Smooth muscle cell (in vitro differentiated cells): ENCODE measurements at regions not wholly inside any gene's neighbourhood (a gene's known extent, or its start where the extent isn't known, plus 50 kb on each side); places are given as distances from the start of the nearest gene placed in this dataset.

Experiments used
- DNase-seq: peaks from one replicate; lab custom pipeline; 2025; ENCODE audit not compliant: unreplicated experiment; lab: John Stamatoyannopoulos, UW
- H2AFZ ChIP-seq: fragments of 200-600 bp; sonication (generic); 2 replicates; pipeline ENCODE4 v1.6.0; 2016; ENCODE audit warnings: antibody characterized with exemption, low read depth, mild to moderate bottlenecking
- H3F3A ChIP-seq: fragments of 200-600 bp; sonication (generic); 2 replicates; pipeline ENCODE4 v1.6.0; 2017; ENCODE audit warnings: antibody characterized with exemption, low read depth
- H3K27ac ChIP-seq: fragments of 200-600 bp; sonication (generic); 2 replicates; pipeline ENCODE4 v1.5.1; 2016; ENCODE audit warnings: low read depth, mild to moderate bottlenecking
- H3K27me3 ChIP-seq: fragments of 200-600 bp; sonication (generic); 2 replicates; pipeline ENCODE4 v1.6.1; 2016; ENCODE audit warnings: low read depth, mild to moderate bottlenecking
- H3K36me3 ChIP-seq: fragments of 200-600 bp; sonication (generic); 2 replicates; pipeline ENCODE4 v1.5.1; 2016; ENCODE audit warnings: low read depth
- H3K4me1 ChIP-seq: fragments of 200-600 bp; sonication (generic); 2 replicates; pipeline ENCODE4 v1.5.1; 2016; ENCODE audit warnings: low read depth
- H3K4me2 ChIP-seq: fragments of 200-600 bp; sonication (generic); 2 replicates; pipeline ENCODE4 v1.6.0; 2016; ENCODE audit warnings: mild to moderate bottlenecking
- H3K4me3 ChIP-seq: fragments of 200-600 bp; sonication (generic); 2 replicates; pipeline ENCODE4 v1.5.1; 2016; ENCODE audit warnings: mild to moderate bottlenecking
- H3K79me2 ChIP-seq: fragments of 200-600 bp; sonication (generic); 2 replicates; pipeline ENCODE4 v1.6.0; 2016; ENCODE audit warnings: low read depth, mild to moderate bottlenecking
- H3K9ac ChIP-seq: fragments of 200-600 bp; sonication (generic); 2 replicates; pipeline ENCODE4 v1.6.0; 2016; ENCODE audit warnings: low read depth
- H3K9me3 ChIP-seq: fragments of 200-600 bp; sonication (generic); replicated peaks from 2 replicates; pipeline ENCODE4 v1.5.1; 2016; ENCODE audit warnings: low read depth
- H4K20me1 ChIP-seq: fragments of 200-600 bp; sonication (generic); 2 replicates; pipeline ENCODE4 v1.6.0; 2016; ENCODE audit warnings: low read depth
- CTCF ChIP-seq: fragments of 200-600 bp; sonication (generic); IDR thresholded peaks from 2 replicates; pipeline ENCODE4 v1.5.1; 2017; ENCODE audit warnings: borderline replicate concordance, mild to moderate bottlenecking, antibody characterized with exemption; ENCODE audit not compliant: insufficient read depth, poor library complexity, severe bottlenecking
- WGBS: methylation state at CpG from one replicate; pipeline ENCODE4 v1.1.7; 2016; ENCODE audit warnings: low lambda C conversion rate; 5-methylcytosine and 5-hydroxymethylcytosine counted together

GRCh38 chr5:92505925-92506324, 1075.1 kb downstream of the NR2F1-AS1 start:
- H3K36me3 ChIP-seq: no peaks in the 10 kb centered on the region
- no peak overlapping the region for H3K4me3 ChIP-seq
- H3K4me1 ChIP-seq: no peaks in the 10 kb centered on the region
- no peaks in the 10 kb centered on the region for H3K9me3 ChIP-seq
- no peak for DNase-seq
- no peaks in the 10 kb centered on the region for H3F3A ChIP-seq
- no peaks in the 10 kb centered on the region for H4K20me1 ChIP-seq
- H3K27me3 ChIP-seq: no peaks in the 10 kb centered on the region
- no peak overlapping the region for H3K27ac ChIP-seq
- no peaks in the 10 kb centered on the region for H3K79me2 ChIP-seq
- H3K9ac ChIP-seq: no peak overlapping the region
- no peak for TF ChIP-seq CTCF
- peak overlapping the region; percentile 36 for H3K4me2 ChIP-seq
- H2AFZ ChIP-seq: peak overlapping the region; percentile 72

GRCh38 chr5:92505145-92505544, 1075.9 kb downstream of the NR2F1-AS1 start:
- WGBS: 74% methylated on average over 3 of the region's 3 CpGs
- Histone ChIP-seq H3K4me3 (no peak overlapping the region), H3K27me3 (no peaks in the 10 kb centered on the region), H3K4me1 (no peaks in the 10 kb centered on the region), H3K9ac (no peak overlapping the region), H3K27ac (no peak overlapping the region), H3K79me2 (no peaks in the 10 kb centered on the region), H3K4me2 (no peak overlapping the region), H3F3A (no peaks in the 10 kb centered on the region), H3K36me3 (no peaks in the 10 kb centered on the region), H2AFZ (no peak overlapping the region), H4K20me1 (no peaks in the 10 kb centered on the region), H3K9me3 (no peaks in the 10 kb centered on the region)
- no peak for TF ChIP-seq CTCF
- no peak for DNase-seq

GRCh38 chr5:92504346-92504745, 1076.7 kb downstream of the NR2F1-AS1 start:
- Histone ChIP-seq H3K79me2 (no peaks in the 10 kb centered on the region), H2AFZ (no peak overlapping the region), H3F3A (no peaks in the 10 kb centered on the region), H3K27ac (no peak overlapping the region), H3K9me3 (no peaks in the 10 kb centered on the region), H3K36me3 (no peaks in the 10 kb centered on the region), H3K27me3 (no peaks in the 10 kb centered on the region), H3K4me2 (no peak overlapping the region), H3K4me3 (no peak overlapping the region), H3K4me1 (no peaks in the 10 kb centered on the region), H4K20me1 (no peaks in the 10 kb centered on the region), H3K9ac (no peak overlapping the region)
- no peak for TF ChIP-seq CTCF
- DNase-seq: no peak
- WGBS: 79% methylated on average over 2 of the region's 2 CpGs

- 96% methylated on average over 2 of the region's 2 CpGs for WGBS
- Histone ChIP-seq H3F3A (no peaks in the 10 kb centered on the region), H3K79me2 (no peaks in the 10 kb centered on the region), H3K27ac (no peak overlapping the region), H3K9ac (no peak overlapping the region), H3K4me3 (no peak overlapping the region), H3K27me3 (no peaks in the 10 kb centered on the region), H3K4me1 (no peaks in the 10 kb centered on the region), H4K20me1 (no peaks in the 10 kb centered on the region), H3K9me3 (no peaks in the 10 kb centered on the region), H3K36me3 (no peaks in the 10 kb centered on the region), H2AFZ (no peak overlapping the region), H3K4me2 (no peak overlapping the region)
- DNase-seq: no peak
- TF ChIP-seq CTCF: no peak
These were observed 1080.3 kb downstream of the NR2F1-AS1 start for GRCh38 chr5:92500752-92501151.
